Activated T-helper 9 cell treated with anti-CD3 and anti-CD28 coated beads, Interleukin-2, amount 50 U/mL, for 16 hours (primary cell): ENCODE measurements at regions not wholly inside any gene's neighbourhood (a gene's known extent, or its start where the extent isn't known, plus 50 kb on each side); places are given as distances from the start of the nearest gene placed in this dataset.
A peak's percentile ranks its signal among the peaks of the same experiment; 100 is the strongest.

Experiments
- DNase-seq: peaks from one replicate; pipeline ENCODE4 v3.0.0-alpha.2; 2020; ENCODE audit warnings: low read depth

DNA sequence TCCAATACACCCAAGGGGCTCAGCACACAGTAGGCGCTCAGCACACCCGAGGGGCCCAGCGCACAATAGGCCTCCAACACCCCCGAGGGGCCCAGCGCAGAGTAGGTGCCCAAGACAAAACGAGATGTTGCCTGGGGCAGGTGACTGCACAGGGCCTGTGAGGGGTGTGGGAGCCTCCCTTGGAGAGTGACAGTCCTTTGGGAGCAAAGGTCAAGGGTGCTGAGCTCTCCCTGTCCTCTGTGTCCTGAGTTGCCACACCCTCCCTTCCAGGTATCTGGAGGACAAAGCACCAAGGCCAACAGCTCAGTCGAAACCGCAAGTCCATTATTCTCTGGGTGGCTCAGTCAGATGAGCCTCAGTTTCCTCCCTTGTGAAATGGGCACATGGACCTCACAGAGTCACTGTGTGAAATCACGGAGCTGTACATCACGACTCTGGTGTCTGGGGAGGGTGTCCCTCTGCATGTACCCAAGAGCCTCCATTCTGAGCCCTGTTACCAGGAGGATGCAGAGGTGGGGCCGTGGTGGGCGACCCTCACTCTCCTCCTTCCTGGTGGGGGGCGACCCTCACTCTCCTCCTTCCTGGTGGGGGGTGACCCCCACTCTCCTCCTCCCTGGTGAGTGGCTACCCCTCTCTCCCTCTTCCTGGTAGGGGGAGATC lies 81.3 kb downstream of the FOXL3 start:
- DNase-seq: no peak

DNA sequence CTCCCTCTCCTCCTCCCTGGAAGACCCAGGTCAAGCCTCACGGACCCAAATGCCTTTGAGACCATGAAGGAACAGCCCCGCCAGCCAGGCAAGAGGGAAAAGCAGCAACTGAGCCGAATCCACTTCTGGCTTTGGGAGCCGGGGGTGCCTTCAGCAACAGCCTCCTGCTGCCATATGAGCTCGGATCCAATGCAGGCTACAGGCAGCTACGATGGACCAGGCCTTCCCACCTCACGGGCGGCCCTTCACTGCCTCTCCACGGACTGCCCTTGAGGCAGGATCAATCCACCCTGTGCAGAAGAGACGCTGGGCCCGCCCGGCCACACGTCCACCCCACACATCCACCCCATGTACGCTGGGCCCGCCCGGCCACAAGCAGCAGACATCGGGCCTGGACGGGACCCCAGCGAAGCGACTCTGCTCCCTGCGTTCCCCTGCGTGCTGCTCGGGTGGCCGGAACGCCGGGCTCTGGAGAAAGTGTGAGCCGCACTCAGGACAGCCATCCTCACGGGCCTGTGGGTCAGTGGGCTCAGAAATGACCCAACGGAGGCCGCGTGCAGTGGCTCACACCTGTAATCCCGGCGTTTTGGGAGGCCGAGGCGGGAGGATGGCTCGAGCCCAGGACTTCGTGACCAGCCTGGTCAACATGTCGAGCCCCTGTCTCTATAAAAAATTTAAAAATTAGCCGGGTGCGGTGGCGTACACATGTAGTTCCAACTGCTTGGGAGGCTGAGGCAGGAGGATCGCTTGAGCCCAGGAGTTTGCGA lies 82.0 kb downstream of the FOXL3 start:
- DNase-seq: no peak

DNA sequence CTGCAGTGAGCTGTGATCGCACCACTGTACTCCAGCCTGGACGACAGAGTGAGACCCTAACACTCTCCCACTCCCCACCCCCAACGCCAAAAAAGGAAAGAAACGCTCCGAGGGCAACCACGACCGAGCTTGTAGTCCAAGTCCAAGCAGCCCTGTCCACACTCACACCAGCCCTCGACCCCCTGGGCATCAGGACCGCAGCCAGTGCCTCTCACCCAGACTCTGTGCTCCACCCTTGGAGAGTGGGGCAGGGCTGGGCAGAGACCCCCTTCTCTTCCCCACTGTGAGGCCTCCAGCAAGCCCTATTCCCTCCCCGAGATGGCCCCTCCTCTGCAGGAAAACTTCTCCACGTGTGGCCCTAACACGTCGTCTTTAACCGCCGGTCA lies 82.6 kb downstream of the FOXL3 start:
- DNase-seq: no peak

DNA sequence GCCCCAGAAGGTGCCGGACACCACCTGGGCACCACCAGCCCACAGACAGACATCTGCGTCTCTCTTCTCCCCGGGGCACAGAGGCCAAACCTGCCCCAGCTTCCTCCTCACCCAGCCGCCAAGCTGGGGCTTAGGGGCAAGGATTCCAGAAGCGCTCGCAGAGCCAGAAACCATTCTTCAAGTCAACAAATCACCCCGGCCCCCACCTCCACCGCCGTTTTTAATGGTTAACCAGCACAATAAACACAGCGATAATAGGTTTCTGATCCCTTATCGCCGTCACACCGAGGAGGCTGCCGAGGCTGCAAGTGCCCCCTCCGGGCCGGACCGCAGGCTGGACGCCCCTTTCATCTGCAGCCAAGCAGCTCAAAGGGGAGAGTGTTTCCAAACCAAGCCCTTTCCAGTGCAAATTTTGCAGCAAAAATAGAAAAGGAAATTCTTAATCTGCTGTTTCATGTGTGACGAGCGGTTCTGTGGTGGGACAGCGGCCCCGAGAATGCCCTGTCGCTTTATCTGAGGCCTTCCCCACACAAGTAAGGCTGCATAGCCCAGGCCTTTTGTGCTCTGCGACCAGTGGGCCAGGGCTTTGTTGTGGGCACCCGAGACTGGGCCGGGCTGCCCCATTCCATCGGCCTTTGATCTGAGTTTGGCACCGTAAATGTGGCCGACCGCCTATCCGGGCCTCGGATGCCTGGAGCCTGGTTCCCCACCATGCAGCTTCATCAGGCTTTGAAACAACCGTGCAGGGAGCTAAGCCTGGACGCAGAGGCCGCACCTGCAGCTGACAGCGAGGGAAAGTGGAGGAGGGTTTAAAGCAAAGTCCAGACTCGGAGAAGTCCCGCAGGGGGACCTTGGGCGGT lies 83.2 kb downstream of the FOXL3 start:
- no peak for DNase-seq

DNA sequence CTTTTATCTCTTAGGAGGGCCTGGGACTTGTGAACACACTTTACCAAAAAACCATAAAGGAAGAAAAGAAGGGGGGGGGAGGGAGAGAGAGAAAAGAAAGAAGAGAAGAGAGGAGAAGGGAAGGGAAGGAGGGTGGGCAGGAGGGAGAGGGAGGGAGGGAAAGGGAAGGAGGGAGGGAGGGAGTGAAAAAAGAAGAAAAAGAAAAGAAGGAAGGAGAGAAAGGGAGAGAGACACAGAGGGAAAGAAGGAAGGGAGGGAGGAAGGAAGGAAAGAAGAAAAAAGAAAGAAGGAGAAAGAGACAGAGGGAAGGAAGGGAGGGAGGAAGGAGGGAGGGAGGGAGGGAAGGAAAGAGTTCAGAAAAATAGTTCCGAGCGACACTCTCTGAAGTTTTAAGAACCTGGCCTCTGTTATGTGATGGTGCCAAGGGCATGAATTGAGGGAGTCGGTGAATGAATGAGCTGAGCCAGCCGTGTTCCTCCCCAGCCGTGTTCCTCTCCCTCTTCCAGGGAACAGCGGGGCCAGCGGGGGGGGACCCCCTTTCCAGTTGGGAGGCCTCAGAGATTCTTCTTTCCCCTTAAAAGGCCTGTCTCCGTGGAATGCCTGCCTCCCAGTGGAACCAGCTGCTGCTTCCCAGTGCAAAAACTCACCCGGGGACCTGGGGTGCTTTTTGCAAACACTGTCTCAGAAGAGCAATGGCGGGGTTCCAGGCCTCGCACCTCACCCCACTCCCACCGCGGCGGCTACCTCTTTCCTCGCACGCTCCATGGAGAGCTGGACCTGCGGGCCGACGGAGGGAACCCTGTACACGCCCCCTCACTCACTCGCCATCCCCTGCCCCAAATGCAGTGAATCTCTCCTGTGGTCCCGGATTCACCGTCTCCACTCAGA lies 84.1 kb downstream of the FOXL3 start:
- no peak for DNase-seq

DNA sequence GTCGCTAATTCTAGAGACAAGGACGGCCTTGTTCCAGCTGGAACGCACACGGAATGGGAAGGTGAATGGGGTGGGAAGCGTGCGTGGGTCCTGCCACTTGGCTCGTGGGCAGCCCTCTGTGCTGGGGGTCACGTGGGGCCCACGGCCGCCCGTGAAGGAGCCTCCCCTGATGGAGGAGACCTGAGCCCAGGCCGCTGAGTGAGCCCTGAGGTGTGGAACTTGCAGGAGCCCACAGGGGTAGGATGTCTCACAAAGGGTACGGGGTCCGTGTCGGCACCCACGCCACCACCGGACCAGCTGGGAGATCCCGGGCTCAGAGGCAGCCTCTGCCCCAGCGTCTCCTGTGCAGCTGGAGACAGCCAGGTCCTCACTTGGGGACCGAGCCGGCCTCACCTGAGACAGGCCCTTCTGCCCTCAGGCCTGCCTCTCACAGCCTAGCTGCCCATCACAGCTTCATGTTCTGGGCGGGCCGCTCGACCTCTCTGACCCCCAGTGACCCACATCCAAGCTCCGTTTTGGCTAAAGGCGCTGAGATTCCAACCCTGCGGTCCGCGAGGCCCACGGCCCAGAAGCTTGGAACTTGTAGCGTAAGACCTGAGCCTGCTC lies 84.8 kb downstream of the FOXL3 start:
- no peak for DNase-seq

DNA sequence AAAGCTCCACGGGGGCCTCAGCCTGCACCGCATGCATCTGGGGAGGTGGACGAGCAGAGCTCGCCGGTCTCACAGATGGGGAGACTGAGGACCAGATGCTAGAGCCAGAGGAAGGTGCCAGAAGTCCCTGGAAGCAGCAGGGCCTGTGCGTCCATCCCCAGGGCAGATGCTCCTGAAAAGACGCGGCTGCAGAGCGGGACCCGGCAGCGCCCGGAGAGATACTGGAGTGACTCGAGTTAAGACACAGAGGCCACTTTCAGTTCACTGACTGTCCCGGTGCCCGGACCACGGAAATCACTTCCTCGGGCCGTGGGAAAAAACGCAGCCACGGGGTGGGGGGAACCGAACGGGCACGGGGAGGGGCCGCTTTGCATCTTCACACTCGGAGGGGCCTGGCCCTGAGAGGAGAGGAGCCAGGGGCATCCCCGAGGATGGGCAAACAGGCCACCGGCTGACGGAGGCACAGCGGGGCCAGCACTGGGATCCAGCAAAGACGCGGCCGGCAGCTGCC lies 85.4 kb downstream of the FOXL3 start:
- DNase-seq: no peak

DNA sequence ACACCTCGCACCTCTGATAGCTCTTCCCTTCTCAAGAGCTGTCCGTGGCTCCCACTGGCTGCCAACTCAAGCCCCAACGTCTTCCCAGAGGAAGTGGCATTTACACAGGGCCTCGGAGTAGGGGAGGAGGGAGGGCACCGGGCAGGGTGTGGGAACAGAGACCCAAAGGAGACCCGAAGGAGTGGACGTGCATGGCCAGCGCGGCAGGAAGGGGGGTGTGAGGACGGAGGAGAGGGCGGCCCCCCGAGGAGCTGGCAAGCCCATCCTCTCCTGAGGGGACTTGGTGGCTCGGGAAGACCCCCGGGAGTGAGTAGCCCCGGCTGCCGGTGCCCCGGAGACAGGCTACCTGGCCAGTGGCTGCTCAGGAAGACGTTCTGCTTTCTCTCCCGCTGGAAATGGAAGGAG lies 85.9 kb downstream of the FOXL3 start:
- DNase-seq: no peak

DNA sequence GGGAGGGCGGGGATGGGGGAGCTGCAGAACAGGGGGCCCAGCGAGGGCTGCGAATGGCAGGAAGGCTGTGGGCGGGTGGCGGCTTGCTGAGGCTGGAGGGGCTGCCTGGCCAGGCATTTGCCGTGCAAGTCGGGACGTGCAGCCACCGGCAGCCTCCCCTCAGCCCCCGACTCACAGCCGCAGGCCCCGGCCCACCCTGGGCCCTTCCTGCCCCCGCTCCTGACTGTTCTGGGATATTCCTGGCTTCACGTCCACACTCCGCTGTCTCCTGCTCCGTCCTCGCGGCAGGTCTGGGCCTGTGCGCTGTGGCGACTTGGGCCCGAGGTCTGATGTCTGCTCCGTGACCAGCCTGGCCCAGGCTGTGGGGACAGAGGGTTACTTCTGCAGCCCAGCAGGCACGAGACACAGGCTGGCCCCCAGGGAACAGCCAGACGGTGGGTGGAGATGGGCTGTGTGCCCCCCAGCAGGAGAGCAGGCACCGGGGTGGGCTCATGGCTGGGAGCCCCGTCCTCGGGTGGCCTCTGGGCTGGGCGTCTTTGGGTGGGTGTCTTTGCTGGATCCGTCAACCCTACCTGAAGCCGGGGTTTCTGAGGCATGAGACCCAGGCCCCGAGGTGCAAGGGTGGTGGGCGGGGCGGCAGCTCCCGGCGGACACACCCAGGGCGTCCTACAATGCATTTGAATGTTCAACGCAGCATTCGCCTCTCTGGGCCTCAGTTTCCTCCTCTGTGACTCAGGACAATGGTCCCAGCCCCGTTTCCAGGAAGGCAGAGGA lies 86.5 kb downstream of the FOXL3 start:
- no peak for DNase-seq

DNA sequence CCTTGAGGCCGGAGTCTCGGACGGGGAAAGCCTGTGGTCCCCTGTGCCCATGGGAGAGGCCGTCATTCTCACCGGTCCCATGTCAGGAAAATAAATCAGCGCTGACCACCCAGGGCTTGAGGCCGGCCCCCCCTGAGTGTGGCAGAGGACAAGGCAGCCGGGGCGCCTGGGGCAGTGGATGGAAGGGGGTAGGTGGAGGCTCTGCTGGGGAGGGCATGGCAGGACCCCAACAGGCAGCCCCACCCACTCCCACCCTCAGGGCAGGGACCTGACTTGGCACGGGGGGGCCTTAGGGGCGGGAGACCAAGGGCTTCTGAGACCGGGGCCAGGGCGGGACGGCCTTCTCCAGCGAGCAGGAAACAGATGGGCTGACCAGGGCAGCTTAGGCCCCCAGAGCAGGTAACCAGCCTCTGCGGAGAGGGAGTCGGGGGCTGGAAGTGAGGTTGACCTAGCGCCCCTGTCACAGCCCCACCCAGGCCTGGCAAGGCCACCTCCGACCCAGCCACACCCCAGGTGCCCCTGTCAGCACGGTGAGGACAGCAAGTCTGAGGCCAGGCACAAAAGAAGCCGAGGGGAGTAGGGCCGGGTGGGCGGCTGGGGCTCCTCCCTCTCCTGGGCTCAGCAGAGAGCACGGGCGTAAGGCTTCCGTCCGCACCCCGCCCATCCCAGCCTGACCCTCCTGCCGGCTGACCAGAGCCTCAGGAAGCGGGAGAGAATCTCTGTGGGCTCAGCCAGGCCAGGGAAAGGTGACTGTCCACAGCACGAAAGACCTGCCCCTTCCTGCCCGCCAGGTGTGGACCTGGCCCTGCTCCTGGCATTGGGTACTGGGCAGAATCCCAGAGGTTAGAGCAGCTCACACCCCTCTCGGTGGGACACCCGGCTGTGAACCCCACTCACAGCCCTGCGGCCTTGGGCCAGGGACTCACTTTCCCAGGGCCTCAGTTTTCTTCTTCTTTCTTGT lies 87.4 kb downstream of the FOXL3 start:
- no peak for DNase-seq

DNA sequence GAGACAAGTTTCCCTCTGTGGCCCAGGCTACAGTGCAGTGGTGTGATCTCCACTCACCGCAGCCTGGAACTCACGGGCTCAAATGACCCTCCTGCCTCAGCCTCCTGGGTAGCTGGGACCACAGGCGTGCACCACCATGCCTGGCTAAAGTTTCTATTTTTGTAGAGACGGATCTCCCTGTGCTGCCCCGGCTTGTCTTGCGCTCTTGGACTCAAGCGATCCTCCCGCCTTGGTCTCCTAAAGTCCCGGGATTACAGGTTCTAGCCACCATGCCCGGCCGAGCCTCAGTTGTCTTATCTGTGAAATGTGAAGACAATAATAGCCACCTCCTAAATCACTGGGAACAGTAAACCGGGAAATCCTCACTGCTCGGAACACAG lies 88.1 kb downstream of the FOXL3 start:
- DNase-seq: no peak

DNA sequence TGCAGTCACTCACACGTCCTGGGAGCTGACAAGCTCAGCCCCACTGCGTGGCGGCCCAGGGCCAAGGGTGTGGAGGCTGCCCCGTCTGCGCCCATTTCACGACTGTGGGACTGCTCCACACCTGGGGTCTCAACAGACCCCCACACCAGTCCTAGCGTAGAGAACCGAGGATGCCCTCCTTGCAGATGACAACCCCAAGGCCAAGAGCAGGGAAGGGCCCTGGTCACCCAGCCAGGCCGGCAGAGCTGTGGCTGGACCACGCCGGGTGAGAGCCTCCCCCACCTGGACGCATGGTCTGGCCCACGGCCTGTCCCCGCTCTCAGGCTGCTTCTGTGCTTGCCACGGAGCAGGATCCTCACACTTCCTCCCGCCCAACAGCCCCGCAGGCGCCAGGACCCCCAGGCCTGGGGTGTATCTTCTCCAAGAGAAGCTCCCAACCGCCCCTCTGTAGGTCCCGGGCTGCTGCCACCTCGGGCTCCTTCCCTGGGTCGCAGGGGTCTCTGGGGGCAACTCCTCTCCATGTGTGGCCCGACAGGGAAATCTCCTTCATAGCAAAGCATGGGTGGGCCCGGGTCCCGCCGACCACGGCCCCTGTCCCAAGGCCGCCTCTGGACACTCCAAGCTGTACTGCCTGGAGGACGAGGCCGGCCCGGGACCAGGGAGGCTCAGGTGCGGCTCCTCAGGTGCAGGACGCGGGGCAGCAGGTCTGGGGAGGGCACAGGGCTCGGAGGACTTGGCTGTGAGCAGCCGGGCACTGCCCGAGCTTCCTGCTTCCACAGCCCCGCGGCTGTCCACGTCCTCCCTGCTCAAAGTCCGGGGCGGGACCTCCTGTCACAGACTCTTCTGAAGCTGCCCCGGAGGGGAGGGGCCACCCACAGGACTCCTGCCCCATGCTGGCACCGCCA lies 88.8 kb downstream of the FOXL3 start:
- no peak for DNase-seq

DNA sequence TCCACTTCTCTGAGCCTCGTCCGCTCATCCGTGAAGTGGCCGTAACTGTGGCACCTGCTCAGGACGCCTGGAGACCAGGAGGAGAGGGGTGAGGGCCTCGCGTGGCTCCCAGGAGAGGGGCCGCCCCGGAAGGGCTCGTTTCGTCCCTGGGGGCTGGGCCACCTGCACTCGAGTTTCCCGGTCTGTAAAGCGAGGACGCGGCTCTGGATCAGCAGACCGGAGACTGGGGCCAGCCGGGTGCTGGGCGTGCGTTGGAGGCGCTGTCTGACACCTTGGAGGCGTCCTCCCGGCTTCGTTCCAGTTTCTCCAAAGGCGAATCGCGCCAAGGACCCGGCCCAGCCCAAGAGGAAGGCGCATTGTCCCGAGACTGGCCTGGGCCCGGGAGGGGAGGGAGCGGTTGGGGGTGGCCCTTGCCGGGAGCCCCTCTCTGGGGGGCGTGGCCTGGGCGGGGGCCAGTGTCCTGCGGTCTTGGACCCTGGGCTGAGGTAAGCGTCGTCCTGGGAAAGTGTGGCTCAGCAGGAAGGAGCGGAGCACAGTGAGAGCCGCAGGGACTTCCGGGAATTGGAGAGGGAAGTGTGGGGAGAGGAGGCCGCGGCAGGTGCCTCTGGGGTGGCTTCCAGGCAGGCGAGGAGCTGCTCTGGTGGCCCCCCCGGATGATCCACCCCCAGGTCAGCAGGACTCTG lies 89.6 kb downstream of the FOXL3 start:
- no peak for DNase-seq

DNA sequence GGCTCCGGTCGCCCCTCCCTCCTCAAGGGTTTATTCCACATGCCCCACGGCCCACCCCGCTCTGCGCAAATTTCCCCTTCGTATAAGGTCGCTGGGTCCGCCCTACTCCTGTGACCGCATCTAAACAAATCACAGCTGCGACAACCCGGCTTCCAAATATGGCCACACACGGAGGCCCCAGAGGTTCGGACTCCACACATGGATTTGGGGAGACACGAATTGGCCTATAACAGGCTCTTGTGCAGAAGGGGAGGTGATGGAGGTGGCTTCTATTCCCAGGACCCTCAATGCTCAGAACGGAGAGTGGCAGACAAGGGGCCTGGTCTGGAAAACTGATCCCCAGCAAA lies 90.1 kb downstream of the FOXL3 start:
- DNase-seq: no peak

DNA sequence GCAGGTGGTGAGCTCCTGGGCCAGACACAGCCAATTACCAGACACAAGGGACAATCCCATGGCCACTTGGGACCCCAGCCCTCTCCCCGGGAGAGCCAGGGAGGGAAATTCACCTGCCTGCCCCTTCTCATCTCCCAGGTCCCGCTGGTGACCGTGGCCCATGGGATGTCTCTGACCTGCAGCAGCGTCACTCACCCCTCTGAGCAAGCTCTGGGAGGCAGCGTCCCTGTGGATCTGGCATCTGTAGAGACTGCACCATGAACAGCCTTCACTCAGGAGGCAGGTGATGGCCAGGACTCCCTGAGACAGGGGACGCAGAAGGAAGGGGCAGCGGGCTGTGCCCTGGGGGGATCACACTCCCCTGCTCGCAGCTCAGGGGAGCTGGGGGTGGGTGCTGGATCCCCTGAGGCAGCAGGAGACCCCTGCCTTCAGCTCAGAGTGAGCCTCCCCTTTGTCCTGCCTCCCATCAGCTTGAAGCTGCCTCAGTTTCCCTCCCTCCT lies 90.8 kb downstream of the FOXL3 start:
- no peak for DNase-seq

DNA sequence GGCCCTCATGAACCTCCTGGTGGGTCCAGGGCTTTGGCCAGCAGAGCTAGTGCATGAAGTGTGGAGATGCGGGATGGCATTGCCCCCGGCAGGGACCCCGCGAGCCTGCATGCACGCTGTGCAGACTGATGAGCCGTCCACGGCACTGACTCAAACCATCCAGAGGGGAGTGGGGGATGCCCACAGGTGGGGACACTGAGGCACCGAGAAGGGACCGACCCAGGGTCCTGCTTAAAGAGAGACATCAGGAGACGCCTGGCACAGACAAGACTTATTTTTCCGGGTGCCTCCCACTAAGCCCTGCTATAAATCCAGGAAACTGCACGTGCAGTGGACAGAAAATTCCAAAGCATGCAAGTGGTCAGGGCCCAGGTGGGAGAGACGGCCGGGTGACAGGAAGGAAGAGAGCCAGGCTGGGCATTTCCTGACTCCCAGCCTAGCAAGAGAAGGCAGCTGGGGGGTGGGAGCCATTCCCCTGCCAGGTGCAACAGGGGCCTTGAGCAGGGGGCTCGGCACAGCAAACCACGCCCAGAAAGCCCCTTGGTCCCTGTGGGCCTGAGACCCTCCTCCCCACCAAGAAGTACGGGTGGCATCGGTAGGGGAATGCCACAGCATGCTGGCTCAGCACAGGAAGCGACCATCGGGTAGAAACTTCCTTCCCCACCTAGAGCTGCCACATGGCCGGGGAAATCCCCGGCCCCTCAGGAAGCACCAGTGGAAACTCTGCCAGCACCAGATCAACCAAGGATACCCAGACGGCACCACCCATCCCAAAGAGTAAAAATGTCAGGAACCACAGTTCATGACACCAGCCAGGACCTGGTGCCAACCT lies 91.5 kb downstream of the FOXL3 start:
- peak; percentile 22 for DNase-seq

DNA sequence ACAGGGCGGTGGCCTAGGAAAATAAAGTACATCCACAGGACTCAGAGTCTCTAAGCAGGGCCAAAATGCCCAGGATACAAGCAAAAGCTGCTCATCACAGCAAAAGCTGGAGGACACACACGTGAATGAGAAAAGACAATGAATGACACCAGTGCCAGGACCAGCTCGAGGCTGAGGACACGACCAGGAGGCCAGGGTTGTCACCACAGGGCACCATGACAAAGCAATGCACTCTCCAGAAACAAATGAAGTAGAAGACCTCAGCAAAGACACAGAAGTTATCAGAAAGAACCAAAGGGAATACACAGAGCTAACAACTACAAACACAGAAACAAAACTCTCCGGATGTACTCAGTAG lies 92.1 kb downstream of the FOXL3 start:
- no peak for DNase-seq
